SH-SY5Y (cell line): ENCODE measurements at regions not wholly inside any gene's neighbourhood (a gene's known extent, or its start where the extent isn't known, plus 50 kb on each side); places are given as distances from the start of the nearest gene placed in this dataset.

Experiments used
- GATA2 ChIP-seq: IDR thresholded peaks from 2 replicates; pipeline ENCODE4 v1.6.1; 2011; ENCODE audit warnings: mild to moderate bottlenecking, low read depth, low read length
- GATA3 ChIP-seq: IDR thresholded peaks from 2 replicates; pipeline ENCODE4 v1.6.1; 2011; ENCODE audit warnings: low read depth, mild to moderate bottlenecking, low read length, moderate library complexity

DNA sequence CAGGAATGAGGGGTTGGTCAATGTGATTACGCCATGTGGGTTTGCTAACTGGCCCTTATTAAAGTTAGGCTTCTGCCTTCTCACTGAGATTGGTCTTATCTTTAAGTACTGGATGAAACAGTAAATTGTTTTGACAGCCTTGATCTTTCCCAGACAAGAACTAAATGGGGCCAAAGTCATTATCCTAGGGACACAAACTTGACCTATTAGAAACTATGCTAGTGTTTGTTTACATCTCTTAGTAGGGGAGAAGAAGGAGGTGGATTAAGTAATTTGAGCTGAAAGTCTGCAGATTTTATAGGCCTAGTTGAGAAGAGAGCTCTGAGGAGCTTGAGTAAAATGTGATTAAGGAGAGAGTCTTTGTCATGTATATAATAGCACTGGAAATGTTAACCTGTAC, 386.9 kb downstream of the HTR7 start:
- TF ChIP-seq GATA2 (no peak), GATA3 (no peak)
